ENCODE measurements at regions not wholly inside any gene's neighbourhood (a gene's known extent, or its start where the extent isn't known, plus 50 kb on each side); places are given as distances from the start of the nearest gene placed in this dataset.

DNA sequence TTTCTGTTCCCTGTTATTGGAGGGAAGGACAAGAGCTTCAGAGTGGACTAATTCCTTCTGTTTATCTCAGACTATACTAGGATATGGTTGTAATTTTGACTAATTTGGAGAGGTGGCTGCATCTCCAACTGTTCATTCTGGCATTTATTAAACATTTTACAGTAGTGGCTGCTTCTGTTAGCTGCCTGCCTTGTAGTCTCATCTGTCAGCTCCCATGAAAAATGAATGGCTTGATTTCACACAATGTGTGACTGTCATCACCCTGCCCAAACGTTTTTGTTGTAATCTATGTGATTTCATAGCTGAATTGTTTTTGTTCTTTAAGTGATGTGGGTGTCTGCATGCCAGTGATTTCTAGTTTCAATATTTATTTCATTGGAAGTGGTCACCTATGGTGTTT is 459.4 kb upstream of the PTPRD start:
- TF ChIP-seq, protein P1, sequence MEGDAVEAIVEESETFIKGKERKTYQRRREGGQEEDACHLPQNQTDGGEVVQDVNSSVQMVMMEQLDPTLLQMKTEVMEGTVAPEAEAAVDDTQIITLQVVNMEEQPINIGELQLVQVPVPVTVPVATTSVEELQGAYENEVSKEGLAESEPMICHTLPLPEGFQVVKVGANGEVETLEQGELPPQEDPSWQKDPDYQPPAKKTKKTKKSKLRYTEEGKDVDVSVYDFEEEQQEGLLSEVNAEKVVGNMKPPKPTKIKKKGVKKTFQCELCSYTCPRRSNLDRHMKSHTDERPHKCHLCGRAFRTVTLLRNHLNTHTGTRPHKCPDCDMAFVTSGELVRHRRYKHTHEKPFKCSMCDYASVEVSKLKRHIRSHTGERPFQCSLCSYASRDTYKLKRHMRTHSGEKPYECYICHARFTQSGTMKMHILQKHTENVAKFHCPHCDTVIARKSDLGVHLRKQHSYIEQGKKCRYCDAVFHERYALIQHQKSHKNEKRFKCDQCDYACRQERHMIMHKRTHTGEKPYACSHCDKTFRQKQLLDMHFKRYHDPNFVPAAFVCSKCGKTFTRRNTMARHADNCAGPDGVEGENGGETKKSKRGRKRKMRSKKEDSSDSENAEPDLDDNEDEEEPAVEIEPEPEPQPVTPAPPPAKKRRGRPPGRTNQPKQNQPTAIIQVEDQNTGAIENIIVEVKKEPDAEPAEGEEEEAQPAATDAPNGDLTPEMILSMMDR (conservative IDR thresholded peaks at IDR 0.05; ENCODE audit: low read depth, low read length) = no peak
- TF ChIP-seq EZH2 (IDR thresholded peaks at IDR 0.05; ENCODE audit: low read length, unreplicated experiment) = no peak
